ELR (cell line): ENCODE measurements at regions not wholly inside any gene's neighbourhood (a gene's known extent, or its start where the extent isn't known, plus 50 kb on each side); places are given as distances from the start of the nearest gene placed in this dataset.

Experiments used
- DNase-seq: peaks from one replicate; pipeline ENCODE4 v3.0.0-alpha.2; 2015; ENCODE audit warnings: low read depth

- no peak for DNase-seq
Measured at GRCh38 chr11:32267679-32268187, 167.6 kb downstream of the WT1 start.

GRCh38 chr11:32273931-32274330, 161.4 kb downstream of the WT1 start:
- DNase-seq = no peak

GRCh38 chr11:32279672-32280071, 155.7 kb downstream of the WT1 start:
- peak; percentile 3 for DNase-seq

DNA sequence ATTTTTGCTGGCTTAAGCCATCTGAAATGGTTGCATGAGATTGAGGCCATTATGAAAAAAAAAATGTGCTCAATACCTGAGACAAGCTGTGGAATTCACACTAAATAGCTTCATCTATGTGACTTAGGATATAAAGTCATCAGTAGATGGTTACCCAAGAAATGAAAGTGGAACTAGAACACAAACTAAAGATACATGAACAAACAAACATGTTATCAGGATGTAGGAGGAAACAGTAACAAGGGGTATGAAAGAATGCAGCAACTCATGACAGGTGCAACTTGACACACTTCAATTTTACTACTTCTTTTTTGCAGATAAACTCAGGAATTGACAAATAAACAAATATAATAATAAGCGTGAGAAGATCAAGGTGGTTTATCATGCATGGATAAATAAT, 155.0 kb downstream of the WT1 start:
- DNase-seq = no peak

GRCh38 chr11:32288276-32288675, 147.1 kb downstream of the WT1 start:
- DNase-seq = no peak

DNA sequence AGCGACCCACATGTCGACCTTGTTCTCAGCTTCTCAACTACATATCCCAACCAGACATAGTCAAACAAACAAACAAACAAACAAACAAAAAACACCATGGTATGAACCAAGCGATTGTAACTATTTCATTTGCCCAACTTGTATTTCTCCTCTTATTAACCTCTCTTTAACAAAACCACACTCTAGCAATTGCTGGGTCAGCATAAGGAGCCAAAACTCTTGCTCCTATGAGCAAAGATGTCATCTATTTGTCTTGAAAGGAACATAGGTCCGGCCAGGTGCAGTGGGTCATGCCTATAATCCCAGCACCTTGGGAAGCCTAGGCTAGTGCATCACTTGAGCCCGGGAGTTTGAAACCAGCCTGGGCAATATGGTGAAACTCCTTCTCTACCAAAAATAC, 145.6 kb downstream of the WT1 start:
- no peak for DNase-seq

GRCh38 chr11:32290783-32291182, 144.6 kb downstream of the WT1 start:
- no peak for DNase-seq

GRCh38 chr11:32297611-32298011, 137.7 kb downstream of the WT1 start:
- DNase-seq = peak; percentile 72

DNA sequence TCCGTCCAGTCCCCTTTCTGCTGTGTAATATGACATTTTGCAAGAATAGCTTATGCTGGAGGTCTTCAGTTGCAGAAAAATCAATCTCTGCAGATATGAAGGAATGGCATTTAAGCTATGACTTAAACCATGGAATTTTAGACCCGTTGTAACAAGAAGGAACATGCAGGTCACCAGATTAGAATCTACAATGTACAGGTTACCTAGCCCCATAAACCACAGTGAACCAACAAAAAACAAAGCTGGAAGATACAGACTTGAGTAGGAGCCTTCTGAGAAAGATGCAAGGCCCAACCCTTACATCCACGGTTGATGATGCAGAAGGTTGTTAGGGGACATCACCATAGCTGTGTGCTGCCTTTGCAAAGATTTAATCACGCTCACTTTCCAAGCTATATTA, 132.5 kb downstream of the WT1 start:
- no peak for DNase-seq

DNA sequence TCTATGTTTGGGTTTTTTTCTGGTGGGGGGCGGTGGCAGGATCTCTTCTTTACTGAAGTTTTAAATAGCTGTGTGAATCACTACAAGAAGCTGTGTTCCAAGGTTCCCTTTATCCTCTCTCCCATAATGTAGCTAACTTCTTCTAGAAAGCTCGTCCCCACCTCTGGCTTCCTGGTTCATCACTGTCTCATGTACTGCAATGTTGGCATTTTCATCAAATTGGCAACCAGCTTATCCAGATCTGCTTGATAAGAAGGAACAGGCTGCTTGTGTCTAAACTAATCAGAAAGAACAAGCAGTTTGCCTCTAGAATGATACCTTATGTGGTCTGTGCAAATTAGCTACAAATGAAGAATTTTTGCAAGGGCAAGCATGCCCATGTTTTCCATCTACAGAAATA, 130.8 kb downstream of the WT1 start:
- DNase-seq = no peak

DNA sequence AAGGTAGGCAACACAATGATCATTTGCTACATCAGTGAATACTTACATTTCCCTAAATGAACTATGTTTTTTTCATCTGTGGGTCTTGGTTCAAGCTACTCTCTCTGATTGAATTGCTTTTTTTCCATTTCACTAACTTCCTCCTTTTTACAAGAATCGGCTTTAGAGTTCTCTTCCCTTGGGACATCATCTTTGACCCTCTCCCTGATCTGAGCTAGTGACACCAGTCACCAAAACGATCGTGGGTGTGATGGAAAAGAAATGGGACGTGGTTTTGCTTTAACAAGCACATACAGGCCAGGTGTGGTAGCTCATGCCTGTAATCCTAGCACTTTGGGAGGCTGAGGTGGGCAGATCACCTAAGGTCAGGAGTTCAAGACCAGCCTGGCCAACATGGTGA, 129.9 kb downstream of the WT1 start:
- DNase-seq = no peak

DNA sequence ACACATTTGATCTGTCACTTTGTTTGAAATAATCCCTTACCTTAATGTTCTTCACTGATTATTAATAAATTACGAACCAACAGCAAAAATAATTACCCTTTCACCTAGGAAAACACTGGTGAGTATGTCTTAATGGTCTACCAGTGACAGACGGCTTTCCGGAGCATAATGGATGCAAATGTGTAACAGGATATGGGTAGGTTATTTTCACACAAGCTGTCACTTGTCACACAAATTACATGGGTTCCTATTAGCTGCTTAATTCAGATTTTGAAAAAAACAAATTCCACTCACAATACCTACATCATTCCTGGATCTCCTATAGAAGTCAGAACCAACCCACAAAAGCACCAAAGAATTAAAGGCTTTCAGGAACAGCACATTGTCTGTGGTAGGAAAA, 127.9 kb downstream of the WT1 start:
- no peak for DNase-seq

GRCh38 chr11:32307913-32308312, 127.4 kb downstream of the WT1 start:
- no peak for DNase-seq

GRCh38 chr11:32309530-32310213, 125.7 kb downstream of the WT1 start:
- DNase-seq = no peak

DNA sequence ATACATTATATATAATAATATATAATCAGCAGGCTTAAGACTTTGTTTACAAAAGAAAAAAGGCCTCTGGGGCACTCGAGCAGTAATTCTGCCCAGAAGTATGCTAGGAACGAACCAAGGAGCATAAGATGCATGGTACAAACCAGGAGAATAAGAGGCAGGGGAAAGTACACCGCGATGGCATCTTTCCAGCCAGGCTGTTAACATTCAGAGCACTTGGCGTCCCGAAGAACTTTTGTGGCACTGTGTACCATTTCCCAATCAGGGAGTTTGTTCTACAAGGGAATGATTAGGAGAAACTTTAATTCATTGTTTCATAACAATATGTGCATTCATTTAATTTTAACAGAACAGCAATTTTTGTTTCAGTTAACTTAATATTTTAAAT, 125.1 kb downstream of the WT1 start:
- DNase-seq = no peak

GRCh38 chr11:32311346-32312065, 123.8 kb downstream of the WT1 start:
- no peak for DNase-seq

GRCh38 chr11:32312206-32312817, 123.0 kb downstream of the WT1 start:
- peak; percentile 33 for DNase-seq

- DNase-seq = peak; percentile 91
Measured at GRCh38 chr11:32312865-32313403, 122.4 kb downstream of the WT1 start.

GRCh38 chr11:32313477-32313876, 121.9 kb downstream of the WT1 start:
- DNase-seq = no peak

DNA sequence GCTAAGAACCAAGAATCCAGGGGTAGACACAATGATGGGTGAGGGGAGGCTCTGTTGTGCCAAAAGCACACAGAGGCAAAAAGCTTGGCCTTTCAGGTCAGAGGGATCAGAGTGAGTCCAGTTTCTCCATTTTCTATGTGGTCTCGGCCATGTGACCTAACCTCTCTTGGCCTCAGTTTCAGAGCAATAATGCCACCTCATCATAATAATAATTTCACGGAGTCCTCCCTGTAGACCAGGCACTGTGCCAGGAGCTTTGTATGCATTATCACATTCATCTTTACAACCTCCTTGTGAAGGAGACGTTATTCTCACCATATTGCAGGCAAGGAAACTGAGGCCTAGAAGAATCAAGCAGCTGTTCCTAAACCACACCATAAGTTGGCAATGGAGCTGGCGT, 120.2 kb downstream of the WT1 start:
- DNase-seq = no peak

- no peak for DNase-seq
Measured at GRCh38 chr11:32316232-32316631, 119.1 kb downstream of the WT1 start.

- DNase-seq = peak; percentile 17
Measured at GRCh38 chr11:32316858-32317642, 118.3 kb downstream of the WT1 start.
